K562 (cell line): ENCODE measurements at regions not wholly inside any gene's neighbourhood (a gene's known extent, or its start where the extent isn't known, plus 50 kb on each side); places are given as distances from the start of the nearest gene placed in this dataset.

Source experiments
- ARID1B ChIP-seq: fragments of 450-650 bp; IDR thresholded peaks from 2 replicates; pipeline ENCODE4 v1.6.1; 2016; ENCODE audit warnings: antibody characterized with exemption, mild to moderate bottlenecking, inconsistent platforms
- CBFA2T3 ChIP-seq: fragments of 450-650 bp; IDR thresholded peaks from 2 replicates; pipeline ENCODE4 v1.6.1; 2017
- CTCF ChIP-seq, 3 experiments: IDR thresholded peaks in 2 of 3; conservative IDR thresholded peaks in 1 of 3; 2 replicates each; pipeline ENCODE4 v1.5.1; 2011 to 2012; ENCODE audit warnings: low read length in 3 of 3, mild to moderate bottlenecking in 3 of 3, control low read depth in 2 of 3, improper control_type of control experiment in 1 of 3, inconsistent platforms in 1 of 3, low read depth in 1 of 3, mixed read lengths in 1 of 3, moderate library complexity in 1 of 3; ENCODE audit not compliant: insufficient read depth in 2 of 3
- DLX4 ChIP-seq: fragments of 250-450 bp; sonication (Bioruptor Pico); IDR thresholded peaks from 2 replicates; pipeline ENCODE4 v1.6.1; 2021; ENCODE audit warnings: mild to moderate bottlenecking
- ETV1 ChIP-seq: fragments of 450-650 bp; conservative IDR thresholded peaks from 2 replicates; pipeline ENCODE4 v1.6.1; 2016; ENCODE audit warnings: missing genetic modification characterization, control low read depth, low read depth, missing compliant biosample characterization
- GATA2 ChIP-seq: sonication (generic); formaldehyde crosslinking; IDR thresholded peaks from 2 replicates; pipeline ENCODE4 v1.4.0; 2020; ENCODE audit warnings: mild to moderate bottlenecking, missing genetic modification reagents
- ILF3 ChIP-seq: fragments of 450-650 bp; IDR thresholded peaks from 2 replicates; pipeline ENCODE4 v1.6.1; 2018; ENCODE audit warnings: antibody characterized with exemption, mild to moderate bottlenecking, moderate library complexity, borderline replicate concordance
- MAFK ChIP-seq: IDR thresholded peaks from 2 replicates; pipeline ENCODE4 v1.6.1; 2011; ENCODE audit warnings: low read length, improper control_type of control experiment
- MEF2A ChIP-seq: IDR thresholded peaks from 2 replicates; pipeline ENCODE4 v1.6.1; 2011; ENCODE audit warnings: low read depth, mild to moderate bottlenecking, low read length, moderate library complexity; ENCODE audit not compliant: control insufficient read depth
- NFIC ChIP-seq: fragments of 450-650 bp; IDR thresholded peaks from 2 replicates; pipeline ENCODE4 v1.6.1; 2017; ENCODE audit warnings: mild to moderate bottlenecking, inconsistent platforms
- NR2C2 ChIP-seq, 2 experiments: fragments of 200-800 bp in 1 of 2; sonication (Bioruptor generic) in 1 of 2; sonication (generic) in 1 of 2; formaldehyde crosslinking in 1 of 2; IDR thresholded peaks; 2 replicates each; pipeline versions ENCODE4 v1.6.1 to v1.8.0; 2016 to 2022; ENCODE audit warnings: mild to moderate bottlenecking in 1 of 2, missing compliant biosample characterization in 1 of 2, missing genetic modification characterization in 1 of 2, missing genetic modification reagents in 1 of 2
- PHF21A ChIP-seq: fragments of 450-650 bp; IDR thresholded peaks from 2 replicates; pipeline ENCODE4 v1.6.1; 2017; ENCODE audit warnings: low read depth, borderline replicate concordance
- SMARCE1 ChIP-seq: fragments of 450-650 bp; IDR thresholded peaks from 2 replicates; pipeline ENCODE4 v1.7.1; 2016; ENCODE audit warnings: mild to moderate bottlenecking
- SOX6 ChIP-seq: fragments of 450-650 bp; IDR thresholded peaks from 2 replicates; pipeline ENCODE4 v1.6.1; 2014; ENCODE audit warnings: mild to moderate bottlenecking
- TAL1 ChIP-seq: fragments of 450-650 bp; IDR thresholded peaks from 2 replicates; pipeline ENCODE4 v1.6.1; 2016; ENCODE audit warnings: mild to moderate bottlenecking
- TBL1XR1 ChIP-seq, 2 experiments: IDR thresholded peaks; 2 replicates each; pipeline ENCODE4 v1.6.1; 2012; ENCODE audit warnings: improper control_type of control experiment in 2 of 2, low read length in 2 of 2, mild to moderate bottlenecking in 1 of 2
- TFE3 ChIP-seq: fragments of 450-650 bp; formaldehyde crosslinking; IDR thresholded peaks from 2 replicates; pipeline ENCODE4 v1.4.0; 2020; ENCODE audit warnings: mild to moderate bottlenecking, mixed read lengths
- USF2 ChIP-seq: sonication (generic); formaldehyde crosslinking; IDR thresholded peaks from 2 replicates; pipeline ENCODE4 v1.5.0; 2020; ENCODE audit warnings: missing genetic modification reagents
- ZHX1 ChIP-seq: fragments of 150-350 bp; conservative IDR thresholded peaks from 2 replicates; pipeline ENCODE4 v1.6.1; 2014; ENCODE audit warnings: low read length
- ZNF165 ChIP-seq: fragments of 250-450 bp; sonication (Bioruptor Pico); IDR thresholded peaks from 2 replicates; pipeline ENCODE4 v1.4.0; 2020; ENCODE audit warnings: borderline replicate concordance
- ZNF217 ChIP-seq: sonication (generic); formaldehyde crosslinking; IDR thresholded peaks from 2 replicates; pipeline ENCODE4 v1.8.0; 2022; ENCODE audit warnings: mild to moderate bottlenecking, missing genetic modification reagents
- ZNF239 ChIP-seq: fragments of 250-450 bp; sonication (Bioruptor Pico); IDR thresholded peaks from 2 replicates; pipeline ENCODE4 v1.4.0; 2020; ENCODE audit warnings: mild to moderate bottlenecking

- TF ChIP-seq ILF3 (no peak), MAFK (0 out of 2 replicates have a peak, but pooled peaks have one; percentile 3), NFIC (0 out of 2 replicates have a peak, but pooled peaks have one; percentile 15), ZNF217 (no peak), ZHX1 (no peak), CTCF (IDR thresholded peaks at IDR 0.05 in 2 of 3, conservative IDR thresholded peaks at IDR 0.05 in 1 of 3; ENCODE audit: insufficient read depth in 2 of 3, low read depth in 1 of 3, low read length in 3 of 3) (peak; percentile 43 to 72 (median 61)), USF2 (CRISPR knock-in tag) (peak; percentile 67), PHF21A (no peak), DLX4 (no peak), NR2C2 (CRISPR knock-in tag; IDR thresholded peaks at IDR 0.05) (no peak), NR2C2 (tag; IDR thresholded peaks at IDR 0.05) (peak; percentile 78), ETV1 (peak; percentile 80), ZNF165 (no peak), TFE3 (CRISPR knock-in tag) (peak; percentile 87), SOX6 (peak; percentile 78), GATA2 (CRISPR knock-in tag) (peak; percentile 63), MEF2A (0 out of 2 replicates have a peak, but pooled peaks have one; percentile 9), SMARCE1 (peak; percentile 67; the same call in 1 of the 2 replicates), TAL1 (peak; percentile 80), TBL1XR1 (IDR thresholded peaks at IDR 0.05; ENCODE audit: low read length in 2 of 2) (peak in 1 of 2 experiments; percentile 65; a peak in 2 of 4 replicates), ZNF239 (CRISPR knock-in tag) (no peak), CBFA2T3 (peak; percentile 80), ARID1B (peak; percentile 89)
Measured at GRCh38 chr10:33066558-33067236, 108.7 kb upstream of the ITGB1 start (continued).
